Fibroblast of mammary gland (primary cell): ENCODE measurements at regions not wholly inside any gene's neighbourhood (a gene's known extent, or its start where the extent isn't known, plus 50 kb on each side); places are given as distances from the start of the nearest gene placed in this dataset.
"Not testable (repeated sequence)": the region's sequence is repeated elsewhere in the genome, so short reads cannot be mapped to it uniquely, and the experiment has no call there.

Source experiments
- DNase-seq: peaks from one replicate; pipeline ENCODE4 v3.0.0-alpha.2; 2010; ENCODE audit warnings: low read depth
- H3K4me3 ChIP-seq: 2 replicates; pipeline ENCODE4 v1.5.1; 2011; ENCODE audit warnings: low read depth, mild to moderate bottlenecking, low read length, moderate library complexity; ENCODE audit not compliant: control insufficient read depth
- CTCF ChIP-seq: conservative IDR thresholded peaks from 2 replicates; pipeline ENCODE4 v1.5.1; 2011; ENCODE audit warnings: low read depth, low read length, inconsistent platforms; ENCODE audit not compliant: control insufficient read depth, insufficient read depth

- H3K4me3 ChIP-seq: no peak overlapping the region
- no peak for TF ChIP-seq CTCF
These were observed 1391.4 kb downstream of the UQCRFS1 start for GRCh38 chr19:27821418-27822018.

GRCh38 chr19:27815985-27816384 lies 1397.0 kb downstream of the UQCRFS1 start:
- DNase-seq: no peak
- TF ChIP-seq CTCF: no peak
- H3K4me3 ChIP-seq: no peak overlapping the region

More at GRCh38 chr19:27821418-27822018, 1391.4 kb downstream of the UQCRFS1 start:
- no peak for DNase-seq

GRCh38 chr19:27814834-27815233 lies 1398.1 kb downstream of the UQCRFS1 start:
- H3K4me3 ChIP-seq, DNase-seq: not testable (repeated sequence)

- not testable (repeated sequence) for DNase-seq, H3K4me3 ChIP-seq
These were observed 1398.7 kb downstream of the UQCRFS1 start for GRCh38 chr19:27814274-27814673.

GRCh38 chr19:27806471-27807070 lies 1406.4 kb downstream of the UQCRFS1 start:
- TF ChIP-seq CTCF: no peak
- no peak overlapping the region for H3K4me3 ChIP-seq
- no peak for DNase-seq

- no peak for TF ChIP-seq CTCF
These were observed 1407.1 kb downstream of the UQCRFS1 start for GRCh38 chr19:27805848-27806247.

GRCh38 chr19:27802293-27802692 lies 1410.7 kb downstream of the UQCRFS1 start:
- peak; percentile 40 for TF ChIP-seq CTCF
- not testable (repeated sequence) for H3K4me3 ChIP-seq
- peak; percentile 23 for DNase-seq

More at GRCh38 chr19:27805848-27806247, 1407.1 kb downstream of the UQCRFS1 start:
- H3K4me3 ChIP-seq: no peak overlapping the region
- no peak for DNase-seq

GRCh38 chr19:27796540-27796939 lies 1416.4 kb downstream of the UQCRFS1 start:
- no peak for DNase-seq
- H3K4me3 ChIP-seq: no peak overlapping the region
- TF ChIP-seq CTCF: no peak
